ENCODE measurements at regions not wholly inside any gene's neighbourhood (a gene's known extent, or its start where the extent isn't known, plus 50 kb on each side); places are given as distances from the start of the nearest gene placed in this dataset.

GRCh38 chr6:21807299-21808044 is 213.9 kb downstream of the SOX4 start:
- Mint-ChIP-seq H3K36me3 (ENCODE audit: low read depth) (no peaks in the 10 kb centered on the region), H3K4me1 (no peaks in the 10 kb centered on the region), H3K27ac (no peak overlapping the region), H3K9me3 (no peaks in the 10 kb centered on the region), H3K27me3 (no peaks in the 10 kb centered on the region), H3K4me3 (no peak overlapping the region)
- CTCF ChIA-PET: no interaction called here
- POLR2A ChIA-PET: no interaction called here
- DNase-seq: no peak

DNA sequence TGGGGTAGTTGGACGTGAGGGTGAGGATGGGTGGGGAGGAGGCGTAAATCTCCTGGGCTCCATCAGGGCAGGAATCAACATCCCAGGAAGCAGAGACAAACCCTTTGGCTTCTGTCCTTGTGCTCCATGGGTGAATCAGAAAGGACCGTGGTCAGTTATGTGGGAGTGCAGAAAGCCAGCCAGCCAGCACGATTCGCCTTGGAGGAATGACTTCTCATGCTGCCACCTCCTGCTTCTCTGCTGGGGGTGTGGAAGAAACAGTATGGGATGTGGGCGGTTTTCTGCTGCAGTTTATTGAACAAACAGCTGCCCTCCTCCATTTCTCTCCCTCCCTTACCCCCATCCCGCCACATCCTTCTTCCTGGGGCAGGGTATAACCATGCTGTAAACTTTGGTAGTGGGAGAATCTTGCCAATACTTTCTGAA is 214.5 kb downstream of the SOX4 start:
- H3K27me3 Mint-ChIP-seq: no peaks in the 10 kb centered on the region
- no peak overlapping the region for H3K4me3 Mint-ChIP-seq
- ChIA-PET POLR2A (no interaction called here), CTCF (no interaction called here)
- no peak for DNase-seq
- H3K36me3 Mint-ChIP-seq (ENCODE audit: low read depth): no peaks in the 10 kb centered on the region
- H3K4me1 Mint-ChIP-seq: no peaks in the 10 kb centered on the region
- H3K9me3 Mint-ChIP-seq: no peaks in the 10 kb centered on the region
- H3K27ac Mint-ChIP-seq: no peak overlapping the region

GRCh38 chr6:21808551-21809242 is 215.1 kb downstream of the SOX4 start:
- Mint-ChIP-seq H3K9me3 (no peaks in the 10 kb centered on the region), H3K4me1 (no peaks in the 10 kb centered on the region), H3K27ac (no peak overlapping the region), H3K27me3 (no peaks in the 10 kb centered on the region), H3K4me3 (no peak overlapping the region), H3K36me3 (ENCODE audit: low read depth) (no peaks in the 10 kb centered on the region)
- POLR2A ChIA-PET: no interaction called here
- no peak for DNase-seq
- CTCF ChIA-PET: no interaction called here

GRCh38 chr6:21811484-21811883 is 217.9 kb downstream of the SOX4 start:
- no peaks in the 10 kb centered on the region for H3K27me3 Mint-ChIP-seq
- ChIA-PET POLR2A (no interaction called here), CTCF (no interaction called here)
- no peak overlapping the region for H3K4me3 Mint-ChIP-seq
- no peaks in the 10 kb centered on the region for H3K4me1 Mint-ChIP-seq
- H3K9me3 Mint-ChIP-seq: no peaks in the 10 kb centered on the region
- no peaks in the 10 kb centered on the region for H3K36me3 Mint-ChIP-seq (ENCODE audit: low read depth)
- no peak overlapping the region for H3K27ac Mint-ChIP-seq
- no peak for DNase-seq

GRCh38 chr6:21816231-21816630 is 222.7 kb downstream of the SOX4 start:
- Mint-ChIP-seq H3K36me3 (ENCODE audit: low read depth) (no peaks in the 10 kb centered on the region), H3K27ac (no peak overlapping the region), H3K4me1 (no peaks in the 10 kb centered on the region), H3K27me3 (no peaks in the 10 kb centered on the region), H3K9me3 (no peaks in the 10 kb centered on the region), H3K4me3 (no peak overlapping the region)
- DNase-seq: no peak
- POLR2A ChIA-PET: no interaction called here
- CTCF ChIA-PET: no interaction called here

DNA sequence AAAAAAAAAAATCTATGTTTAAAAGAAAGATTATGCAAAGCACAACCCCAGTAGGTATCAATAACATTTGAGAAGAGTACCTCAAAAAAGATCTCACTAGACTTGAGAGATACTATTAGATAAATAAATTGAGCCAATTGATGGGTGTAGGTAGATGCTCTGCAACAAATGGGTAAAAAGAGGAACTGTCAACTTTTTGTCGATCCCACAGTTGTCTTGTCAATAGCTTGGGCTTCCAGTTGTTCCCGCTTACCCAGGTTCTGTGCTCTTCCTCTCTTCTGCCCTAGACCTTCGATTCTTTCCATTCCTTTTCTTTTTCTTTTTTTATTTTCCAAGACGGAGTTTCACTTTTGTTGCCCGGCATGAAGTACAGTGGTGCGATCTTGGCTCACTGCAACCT is 226.9 kb downstream of the SOX4 start:
- Mint-ChIP-seq H3K9me3 (peaks cover 4% of the 10 kb centered on the region), H3K4me1 (no peaks in the 10 kb centered on the region), H3K36me3 (ENCODE audit: low read depth) (no peaks in the 10 kb centered on the region), H3K4me3 (no peak overlapping the region), H3K27me3 (no peaks in the 10 kb centered on the region), H3K27ac (no peak overlapping the region)
- CTCF ChIA-PET: no interaction called here
- POLR2A ChIA-PET: no interaction called here
- no peak for DNase-seq

DNA sequence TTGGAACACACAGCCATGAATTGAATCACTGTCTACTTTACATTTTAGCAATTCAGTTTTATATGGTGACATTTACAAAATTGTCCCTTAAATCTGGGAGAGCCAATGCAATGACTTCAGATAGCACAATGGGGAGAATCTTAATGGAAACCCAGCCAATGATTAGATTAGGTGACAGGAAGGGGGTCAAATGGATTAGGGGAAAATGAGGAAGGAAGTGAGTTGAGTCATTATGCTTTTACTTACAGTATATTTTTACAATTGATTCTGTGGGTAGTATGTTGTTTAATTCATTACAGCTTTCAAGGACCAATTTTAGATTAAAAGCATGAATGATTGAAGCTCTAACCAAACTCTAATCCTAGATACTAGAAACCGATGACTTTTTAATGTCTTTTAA is 229.8 kb downstream of the SOX4 start:
- CTCF ChIA-PET: no interaction called here
- POLR2A ChIA-PET: no interaction called here
- DNase-seq: no peak
- Mint-ChIP-seq H3K36me3 (ENCODE audit: low read depth) (no peaks in the 10 kb centered on the region), H3K27ac (no peak overlapping the region), H3K27me3 (no peaks in the 10 kb centered on the region), H3K9me3 (peaks cover 4% of the 10 kb centered on the region), H3K4me1 (no peaks in the 10 kb centered on the region), H3K4me3 (no peak overlapping the region)

GRCh38 chr6:21824431-21825177 is 231.1 kb downstream of the SOX4 start:
- DNase-seq: no peak
- no peaks in the 10 kb centered on the region for H3K27me3 Mint-ChIP-seq
- H3K27ac Mint-ChIP-seq: no peak overlapping the region
- H3K4me1 Mint-ChIP-seq: no peaks in the 10 kb centered on the region
- peaks cover 4% of the 10 kb centered on the region for H3K9me3 Mint-ChIP-seq
- no peaks in the 10 kb centered on the region for H3K36me3 Mint-ChIP-seq (ENCODE audit: low read depth)
- no peak overlapping the region for H3K4me3 Mint-ChIP-seq
- ChIA-PET POLR2A (no interaction called here), CTCF (no interaction called here)

GRCh38 chr6:21826023-21826422 is 232.5 kb downstream of the SOX4 start:
- Mint-ChIP-seq H3K4me3 (no peak overlapping the region), H3K27ac (no peak overlapping the region), H3K4me1 (no peaks in the 10 kb centered on the region), H3K27me3 (no peaks in the 10 kb centered on the region), H3K36me3 (ENCODE audit: low read depth) (no peaks in the 10 kb centered on the region), H3K9me3 (peaks cover 4% of the 10 kb centered on the region)
- no peak for DNase-seq
- ChIA-PET CTCF (no interaction called here), POLR2A (no interaction called here)

- no peaks in the 10 kb centered on the region for H3K27me3 Mint-ChIP-seq
- peaks cover 4% of the 10 kb centered on the region for H3K9me3 Mint-ChIP-seq
- no peak overlapping the region for H3K4me3 Mint-ChIP-seq
- H3K36me3 Mint-ChIP-seq (ENCODE audit: low read depth): no peaks in the 10 kb centered on the region
- ChIA-PET CTCF (no interaction called here), POLR2A (no interaction called here)
- no peaks in the 10 kb centered on the region for H3K4me1 Mint-ChIP-seq
- no peak overlapping the region for H3K27ac Mint-ChIP-seq
- no peak for DNase-seq
Observed at GRCh38 chr6:21826904-21827303, 233.4 kb downstream of the SOX4 start.

DNA sequence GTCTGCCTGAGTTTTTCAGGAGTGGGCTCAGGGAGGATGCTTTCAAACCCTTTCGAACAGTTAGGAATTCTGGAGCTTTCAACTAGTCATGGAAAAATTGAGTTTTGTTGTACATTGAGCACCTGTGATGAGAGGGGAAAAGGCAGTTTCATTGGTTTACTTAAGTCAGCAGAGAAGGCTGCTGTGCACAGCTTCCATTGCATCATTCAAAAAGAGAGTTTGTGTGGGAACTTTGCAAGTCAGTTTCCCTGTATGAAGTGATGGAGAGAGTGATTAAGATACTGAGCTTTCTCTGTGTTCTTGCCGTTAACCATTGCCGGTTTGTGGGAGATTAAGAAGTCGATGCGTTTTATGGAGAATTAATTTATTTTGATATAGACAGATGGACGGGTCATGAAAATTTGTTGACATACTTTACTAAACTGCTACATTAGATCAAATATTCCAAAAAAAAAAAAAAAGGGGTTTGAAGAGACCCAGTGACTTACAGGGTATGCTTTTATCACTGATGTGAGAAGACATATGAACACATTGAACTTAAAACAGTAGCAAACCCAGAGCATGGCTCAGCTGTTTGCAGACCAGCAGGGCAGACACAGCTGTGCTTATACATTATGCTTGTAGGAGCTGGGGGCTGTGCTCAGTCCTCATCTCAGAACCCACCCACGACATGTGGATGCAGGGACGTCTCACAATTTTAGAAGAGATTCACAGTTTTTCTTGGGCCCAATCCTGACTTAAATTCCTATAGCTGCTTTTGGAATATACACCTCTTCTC is 234.1 kb downstream of the SOX4 start:
- POLR2A ChIA-PET: no interaction called here
- no peak overlapping the region for H3K4me3 Mint-ChIP-seq
- no peaks in the 10 kb centered on the region for H3K27me3 Mint-ChIP-seq
- H3K4me1 Mint-ChIP-seq: no peaks in the 10 kb centered on the region
- no peak for DNase-seq
- H3K36me3 Mint-ChIP-seq (ENCODE audit: low read depth): no peaks in the 10 kb centered on the region
- CTCF ChIA-PET: no interaction called here
- peaks cover 1% of the 10 kb centered on the region for H3K9me3 Mint-ChIP-seq
- no peak overlapping the region for H3K27ac Mint-ChIP-seq

GRCh38 chr6:21828704-21829103 is 235.2 kb downstream of the SOX4 start:
- Mint-ChIP-seq H3K36me3 (ENCODE audit: low read depth) (no peaks in the 10 kb centered on the region), H3K9me3 (peaks cover 2% of the 10 kb centered on the region), H3K27ac (no peak overlapping the region), H3K27me3 (no peaks in the 10 kb centered on the region), H3K4me1 (no peaks in the 10 kb centered on the region), H3K4me3 (no peak overlapping the region)
- CTCF ChIA-PET: no interaction called here
- POLR2A ChIA-PET: no interaction called here
- DNase-seq: no peak

DNA sequence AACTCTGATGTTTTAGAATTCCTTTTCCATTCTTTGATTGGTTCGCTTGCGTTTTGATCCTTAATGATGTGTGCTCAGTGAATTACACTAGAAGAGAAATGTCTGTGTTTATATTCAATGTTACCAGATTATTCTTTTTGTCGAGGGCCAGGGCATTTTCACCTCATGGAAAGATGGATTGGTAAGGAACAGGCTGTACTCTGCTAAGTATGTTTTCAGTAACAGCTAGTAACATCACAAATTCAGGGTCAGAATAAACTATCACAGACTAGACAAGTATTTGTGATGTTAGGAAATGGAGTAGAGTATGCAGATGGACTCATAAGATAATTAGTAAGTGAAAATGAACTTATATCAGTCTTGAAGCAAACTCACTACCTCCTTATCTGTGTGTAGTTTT is 235.6 kb downstream of the SOX4 start:
- CTCF ChIA-PET: no interaction called here

More for the DNA sequence above, 235.6 kb downstream of the SOX4 start:
- no peaks in the 10 kb centered on the region for H3K36me3 Mint-ChIP-seq (ENCODE audit: low read depth)
- H3K4me1 Mint-ChIP-seq: no peaks in the 10 kb centered on the region
- H3K9me3 Mint-ChIP-seq: peaks cover 2% of the 10 kb centered on the region
- POLR2A ChIA-PET: no interaction called here
- no peaks in the 10 kb centered on the region for H3K27me3 Mint-ChIP-seq
- H3K4me3 Mint-ChIP-seq: no peak overlapping the region
- DNase-seq: no peak
- no peak overlapping the region for H3K27ac Mint-ChIP-seq

All from activated CD4-positive, alpha-beta memory T cell treated with anti-CD3 and anti-CD28 coated beads, Interleukin-2, amount 10 ng/mL, durations not matched to agents 7 days and 5 days (primary cell).